GM12891 (cell line): ENCODE measurements at regions not wholly inside any gene's neighbourhood (a gene's known extent, or its start where the extent isn't known, plus 50 kb on each side); places are given as distances from the start of the nearest gene placed in this dataset.
"Not testable (repeated sequence)": the region's sequence is repeated elsewhere in the genome, so short reads cannot be mapped to it uniquely, and the experiment has no call there.

Experiments used
- DNase-seq: peaks from one replicate; pipeline ENCODE4 v3.0.0; 2011; ENCODE audit warnings: low spot score; ENCODE audit not compliant: insufficient read length
- FAIRE-seq: peaks from 2 replicates; lab custom pipeline; 2011; peaks lifted over from hg19 to GRCh38; lab: Jason Lieb, UNC
- PAX5 ChIP-seq: IDR thresholded peaks from 2 replicates; pipeline ENCODE4 v1.6.1; 2011; ENCODE audit warnings: low read length, moderate library complexity, mild to moderate bottlenecking; ENCODE audit not compliant: insufficient read depth, severe bottlenecking
- POLR2A ChIP-seq: IDR thresholded peaks from 2 replicates; pipeline ENCODE4 v1.6.1; 2011; ENCODE audit warnings: low read depth, low read length, control low read depth
- POLR2AphosphoS5 ChIP-seq: IDR thresholded peaks from 2 replicates; pipeline ENCODE4 v1.6.1; 2011; ENCODE audit warnings: low read depth, low read length, control low read depth
- POU2F2 ChIP-seq: IDR thresholded peaks from 2 replicates; pipeline ENCODE4 v1.6.1; 2011; ENCODE audit warnings: low read depth, mild to moderate bottlenecking, control low read depth, low read length, moderate library complexity
- SPI1 ChIP-seq: IDR thresholded peaks from 2 replicates; pipeline ENCODE4 v1.6.1; 2011; ENCODE audit warnings: low read depth, low read length, control low read depth
- TAF1 ChIP-seq: IDR thresholded peaks from 2 replicates; pipeline ENCODE4 v1.6.1; 2011; ENCODE audit warnings: low read depth, low read length, control low read depth

- TF ChIP-seq PAX5, result no peak
- TF ChIP-seq POLR2AphosphoS5, result no peak
- no peak for TF ChIP-seq POU2F2
- no peak for TF ChIP-seq POLR2A
- TF ChIP-seq SPI1, result no peak
- DNase-seq (no peak), FAIRE-seq (no peak)
Observed at GRCh38 chr4:177802661-177803060, 360.4 kb upstream of the AGA start.

GRCh38 chr4:177803151-177803550 lies 360.9 kb upstream of the AGA start:
- DNase-seq, result no peak
- no peak for TF ChIP-seq POLR2AphosphoS5
- no peak for TF ChIP-seq SPI1
- TF ChIP-seq POU2F2, result no peak
- no peak for FAIRE-seq

- FAIRE-seq (no peak), DNase-seq (no peak)
- TF ChIP-seq POLR2A (no peak), SPI1 (no peak), TAF1 (no peak), POU2F2 (no peak), POLR2AphosphoS5 (no peak), PAX5 (no peak)
Observed at GRCh38 chr4:177809791-177810190, 367.6 kb upstream of the AGA start.

GRCh38 chr4:177810220-177810619 lies 368.0 kb upstream of the AGA start:
- DNase-seq, result no peak
- no peak for FAIRE-seq
- TF ChIP-seq POLR2AphosphoS5, result no peak
- TF ChIP-seq POU2F2, result no peak
- no peak for TF ChIP-seq SPI1
- no peak for TF ChIP-seq PAX5
- TF ChIP-seq TAF1, result no peak
- TF ChIP-seq POLR2A, result no peak

GRCh38 chr4:177818392-177818791 lies 376.2 kb upstream of the AGA start:
- FAIRE-seq, result not testable (repeated sequence)

GRCh38 chr4:177826973-177827372 lies 384.7 kb upstream of the AGA start:
- FAIRE-seq, result no peak
- no peak for DNase-seq
- TF ChIP-seq SPI1 (no peak), POLR2A (no peak), PAX5 (no peak), POLR2AphosphoS5 (no peak), TAF1 (no peak), POU2F2 (no peak)

More at GRCh38 chr4:177818392-177818791, 376.2 kb upstream of the AGA start:
- not testable (repeated sequence) for DNase-seq

GRCh38 chr4:177841258-177841657 lies 399.0 kb upstream of the AGA start:
- TF ChIP-seq TAF1 (no peak), SPI1 (no peak), PAX5 (no peak), POLR2A (no peak), POLR2AphosphoS5 (no peak), POU2F2 (no peak)
- FAIRE-seq, result no peak
- DNase-seq, result no peak

- FAIRE-seq (no peak), DNase-seq (no peak)
- TF ChIP-seq POLR2AphosphoS5 (no peak), POU2F2 (no peak), PAX5 (no peak), TAF1 (no peak), SPI1 (no peak), POLR2A (no peak)
Observed at GRCh38 chr4:177853229-177853628, 411.0 kb upstream of the AGA start.

- DNase-seq (no peak), FAIRE-seq (no peak)
- TF ChIP-seq SPI1 (no peak), POLR2A (no peak), POLR2AphosphoS5 (no peak), PAX5 (no peak), POU2F2 (no peak), TAF1 (no peak)
Observed at GRCh38 chr4:177855507-177856197, 413.4 kb upstream of the AGA start.

- DNase-seq, result no peak
- TF ChIP-seq POU2F2, result no peak
- no peak for TF ChIP-seq SPI1
- no peak for FAIRE-seq
Observed at GRCh38 chr4:177860171-177860570, 417.9 kb upstream of the AGA start.
